ENCODE measurements at regions not wholly inside any gene's neighbourhood (a gene's known extent, or its start where the extent isn't known, plus 50 kb on each side); places are given as distances from the start of the nearest gene placed in this dataset.

DNA sequence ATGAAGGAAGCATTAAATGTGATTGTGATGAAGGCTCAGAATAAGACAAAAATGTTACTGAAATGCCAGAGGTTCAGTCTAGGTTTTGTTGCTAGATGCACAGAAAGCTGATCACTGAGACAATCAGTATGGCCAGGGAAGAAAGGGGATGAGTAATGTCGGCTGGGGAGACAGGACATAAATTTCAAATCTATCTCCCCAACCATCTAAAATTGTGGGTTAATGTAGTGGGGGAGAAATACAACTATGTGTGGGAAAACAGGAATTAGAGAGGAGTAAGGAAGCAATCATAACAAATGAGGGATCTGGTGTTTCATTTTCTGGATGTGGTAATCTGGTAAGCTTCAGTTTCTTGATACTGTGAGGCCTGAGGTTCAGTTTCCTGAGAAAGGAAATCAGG lies 1111.0 kb downstream of the XPNPEP1 start:
- CTCF ChIA-PET (ENCODE audit: partially characterized antibody), result no interaction called here
- Histone ChIP-seq H2BK15ac (ENCODE audit: low read length) (no peak overlapping the region), H2BK120ac (replicated peaks; ENCODE audit: low read depth, low read length) (no peak overlapping the region), H4K91ac (replicated peaks; ENCODE audit: insufficient read length, low read length) (no peak overlapping the region), H4K5ac (ENCODE audit: insufficient read length, low read depth, low read length) (no peak overlapping the region), H3K23ac (ENCODE audit: insufficient read length) (no peak overlapping the region), H3K14ac (ENCODE audit: insufficient read length) (no peak overlapping the region), H2BK5ac (ENCODE audit: low read depth, low read length) (no peak overlapping the region), H3K36me3 (ENCODE audit: control insufficient read depth in 2 of 4, insufficient read depth in 4 of 4, low read length in 3 of 4) (no peaks in the 10 kb centered on the region), H3K79me2 (ENCODE audit: control insufficient read depth in 1 of 2, insufficient read depth in 2 of 2, low read length in 2 of 2) (no peaks in the 10 kb centered on the region), H3K4me1 (replicated peaks in 1 of 4; ENCODE audit: control insufficient read depth in 3 of 4, insufficient read depth in 4 of 4, low read length in 3 of 4) (no peaks in the 10 kb centered on the region), H3K4ac (replicated peaks; ENCODE audit: insufficient read length, low read depth, low read length) (no peak overlapping the region), H3K79me1 (ENCODE audit: low read depth, low read length) (no peaks in the 10 kb centered on the region), H4K20me1 (replicated peaks in 1 of 2; ENCODE audit: control insufficient read depth in 1 of 2, insufficient read depth in 2 of 2, low read length in 2 of 2) (no peaks in the 10 kb centered on the region), H2AK5ac (ENCODE audit: low read depth, low read length) (no peak overlapping the region), H3K4me2 (ENCODE audit: insufficient read depth in 1 of 2, low read depth in 2 of 2, low read length in 2 of 2) (no peak overlapping the region), H3K23me2 (ENCODE audit: low read depth, low read length) (no peaks in the 10 kb centered on the region), H2AFZ (ENCODE audit: low read length) (no peak overlapping the region), H3K27me3 (replicated peaks in 1 of 4; ENCODE audit: control insufficient read depth in 3 of 4, extremely low read depth in 1 of 4, insufficient read depth in 3 of 4, low read length in 3 of 4) (no peaks in the 10 kb centered on the region), H2BK12ac (ENCODE audit: low read depth, low read length) (no peak overlapping the region), H3K18ac (ENCODE audit: extremely low read depth, low read length) (no peak overlapping the region), H3K4me3 (ENCODE audit: extremely low read depth in 1 of 4, insufficient read depth in 2 of 4, low read depth in 3 of 4, low read length in 4 of 4) (no peak overlapping the region), H3K9ac (replicated peaks in 1 of 4; ENCODE audit: extremely low read depth in 1 of 4, low read depth in 3 of 4, low read length in 3 of 4) (no peak overlapping the region), H2BK20ac (ENCODE audit: low read length) (no peak overlapping the region), H3K56ac (replicated peaks; ENCODE audit: insufficient read length, low read depth, low read length) (no peak overlapping the region), H4K8ac (ENCODE audit: extremely low read depth, insufficient read depth, low read length) (no peak overlapping the region), H3K27ac (ENCODE audit: low read depth, low read length) (no peak overlapping the region), H3K9me3 (ENCODE audit: insufficient read depth in 2 of 2, low read depth in 1 of 2, low read length in 1 of 2) (no peaks in the 10 kb centered on the region)
- POLR2A ChIA-PET (ENCODE audit: partially characterized antibody), result no interaction called here
- DNase-seq (ENCODE audit: low read depth in 1 of 2, low spot score in 2 of 2) (no peak), FAIRE-seq (no peak)
- WGBS, 2 experiments (ENCODE audit: extremely low coverage in 1 of 2, insufficient coverage in 1 of 2, insufficient read length in 1 of 2, insufficient replicate concordance in 2 of 2, low coverage in 1 of 2, low lambda C conversion rate in 2 of 2, missing lambda C conversion rate in 1 of 2), result 100% methylated on average over 1 of the region's 1 CpG; no CpG with 5 or more reads in 1 of the 2 experiments
- TF ChIP-seq POLR2A (IDR thresholded peaks at IDR 0.05; ENCODE audit: control extremely low read depth in 1 of 2, low read depth in 2 of 2, low read length in 2 of 2) (no peak), MAFK (IDR thresholded peaks at IDR 0.05; ENCODE audit: low read depth, low read length) (no peak), HDAC2 (IDR thresholded peaks at IDR 0.05; ENCODE audit: borderline replicate concordance in 1 of 2, low read depth in 2 of 2, low read length in 2 of 2) (no peak), SIRT6 (IDR thresholded peaks at IDR 0.05; ENCODE audit: low read length) (no peak), JUND (IDR thresholded peaks at IDR 0.05; ENCODE audit: low read length) (no peak), BACH1 (IDR thresholded peaks at IDR 0.05; ENCODE audit: low read length) (no peak), HDAC6 (IDR thresholded peaks at IDR 0.05; ENCODE audit: low read depth, low read length) (no peak), JUN (IDR thresholded peaks at IDR 0.05; ENCODE audit: low read depth, low read length) (no peak), EZH2 (IDR thresholded peaks at IDR 0.05; ENCODE audit: low read depth, low read length, severe bottlenecking) (no peak), POU5F1 (IDR thresholded peaks at IDR 0.05; ENCODE audit: low read depth, low read length) (no peak), RNF2 (IDR thresholded peaks at IDR 0.05; ENCODE audit: borderline replicate concordance, low read depth, low read length, missing control alignments, poor library complexity, severe bottlenecking) (no peak), ZNF274 (IDR thresholded peaks at IDR 0.05; ENCODE audit: borderline replicate concordance, extremely low read depth, low read length) (no peak), PHF8 (conservative IDR thresholded peaks at IDR 0.05; ENCODE audit: low read depth, low read length) (no peak), TCF12 (IDR thresholded peaks at IDR 0.05; ENCODE audit: low read depth, low read length) (no peak), SP4 (IDR thresholded peaks at IDR 0.05; ENCODE audit: low read length) (no peak), TAF1 (IDR thresholded peaks at IDR 0.05; ENCODE audit: low read depth, low read length) (no peak), TEAD4 (IDR thresholded peaks at IDR 0.05; ENCODE audit: low read depth, low read length) (no peak)
